ENCODE measurements at regions not wholly inside any gene's neighbourhood (a gene's known extent, or its start where the extent isn't known, plus 50 kb on each side); places are given as distances from the start of the nearest gene placed in this dataset.

- Histone ChIP-seq H3K23ac (ENCODE audit: low read length in 2 of 2) (no peak overlapping the region), H2BK12ac (ENCODE audit: low read length in 2 of 2) (no peak overlapping the region), H3K27me3 (ENCODE audit: control insufficient read depth in 1 of 2, insufficient read depth in 1 of 2, low read length in 2 of 2) (no peaks in the 10 kb centered on the region), H3K18ac (ENCODE audit: low read depth in 1 of 2, low read length in 2 of 2) (no peak overlapping the region), H4K8ac (ENCODE audit: low read length) (no peak overlapping the region), H3K4me1 (ENCODE audit: control insufficient read depth, insufficient read depth, low read depth, low read length) (no peaks in the 10 kb centered on the region), H2BK5ac (ENCODE audit: low read depth, low read length, poor library complexity, severe bottlenecking) (no peak overlapping the region), H3K4ac (ENCODE audit: low read depth in 1 of 2, low read length in 2 of 2) (no peak overlapping the region), H3K4me3 (ENCODE audit: insufficient read depth in 1 of 2, low read depth in 1 of 2, low read length in 2 of 2) (no peak overlapping the region), H3K4me2 (ENCODE audit: low read length, poor library complexity, severe bottlenecking) (no peak overlapping the region), H2BK15ac (ENCODE audit: low read depth, poor library complexity, severe bottlenecking) (no peak overlapping the region), H2BK120ac (ENCODE audit: low read depth, low read length) (no peak overlapping the region), H3K79me1 (replicated peaks; ENCODE audit: low read length, poor library complexity, severe bottlenecking) (no peaks in the 10 kb centered on the region), H3K27ac (ENCODE audit: low read length, poor library complexity, severe bottlenecking) (no peak overlapping the region), H3K9ac (ENCODE audit: low read length) (no peak overlapping the region), H2AFZ (ENCODE audit: low read depth, low read length) (no peak overlapping the region), H3K9me3 (ENCODE audit: control insufficient read depth, low read length) (no peaks in the 10 kb centered on the region), H2AK5ac (ENCODE audit: low read length, severe bottlenecking) (no peak overlapping the region), H4K91ac (ENCODE audit: low read length) (no peak overlapping the region), H3K36me3 (ENCODE audit: control insufficient read depth in 1 of 2, insufficient read depth in 2 of 2, low read depth in 1 of 2, low read length in 2 of 2) (no peaks in the 10 kb centered on the region), H3K14ac (ENCODE audit: low read length in 2 of 2) (no peak overlapping the region)
- WGBS = no CpG with 5 or more reads among the region's 1 CpG
- DNase-seq = no peak
Measured at GRCh38 chr4:33453916-33454315, 2733.7 kb downstream of the PCDH7 start.

DNA sequence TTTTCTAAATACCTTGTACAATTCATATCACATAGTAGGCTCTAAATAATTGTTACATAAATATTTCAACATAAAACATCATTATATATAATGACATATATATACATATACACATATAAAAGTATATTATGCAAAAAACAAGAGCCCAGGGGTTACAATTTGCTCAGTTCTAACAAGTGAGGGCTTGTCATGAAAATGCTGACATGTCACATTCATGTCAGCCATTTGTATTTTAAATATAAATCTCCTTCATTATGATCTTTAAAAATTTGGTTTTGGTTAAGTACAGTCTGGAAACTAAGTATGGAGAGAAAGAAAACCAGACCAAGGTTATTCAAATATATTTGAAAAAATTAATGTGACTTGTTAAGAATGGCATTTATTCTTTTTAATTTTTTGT is 2745.4 kb downstream of the PCDH7 start:
- Histone ChIP-seq H2BK12ac (ENCODE audit: low read length in 2 of 2) (no peak overlapping the region), H2AK5ac (ENCODE audit: low read length, severe bottlenecking) (no peak overlapping the region), H3K27me3 (ENCODE audit: control insufficient read depth in 1 of 2, insufficient read depth in 1 of 2, low read length in 2 of 2) (no peaks in the 10 kb centered on the region), H3K36me3 (ENCODE audit: control insufficient read depth in 1 of 2, insufficient read depth in 2 of 2, low read depth in 1 of 2, low read length in 2 of 2) (no peaks in the 10 kb centered on the region), H3K18ac (ENCODE audit: low read depth in 1 of 2, low read length in 2 of 2) (no peak overlapping the region), H3K9ac (ENCODE audit: low read length) (no peak overlapping the region), H3K79me1 (replicated peaks; ENCODE audit: low read length, poor library complexity, severe bottlenecking) (no peaks in the 10 kb centered on the region), H4K8ac (ENCODE audit: low read length) (no peak overlapping the region), H2BK120ac (ENCODE audit: low read depth, low read length) (no peak overlapping the region), H4K91ac (ENCODE audit: low read length) (no peak overlapping the region), H3K4me2 (ENCODE audit: low read length, poor library complexity, severe bottlenecking) (no peak overlapping the region), H3K14ac (ENCODE audit: low read length in 2 of 2) (no peak overlapping the region), H2BK15ac (ENCODE audit: low read depth, poor library complexity, severe bottlenecking) (no peak overlapping the region), H3K27ac (ENCODE audit: low read length, poor library complexity, severe bottlenecking) (no peak overlapping the region), H3K4me1 (ENCODE audit: control insufficient read depth, insufficient read depth, low read depth, low read length) (no peaks in the 10 kb centered on the region), H3K9me3 (ENCODE audit: control insufficient read depth, low read length) (no peaks in the 10 kb centered on the region), H3K4me3 (ENCODE audit: insufficient read depth in 1 of 2, low read depth in 1 of 2, low read length in 2 of 2) (no peak overlapping the region), H3K23ac (ENCODE audit: low read length in 2 of 2) (no peak overlapping the region), H2AFZ (ENCODE audit: low read depth, low read length) (no peak overlapping the region), H3K4ac (ENCODE audit: low read depth in 1 of 2, low read length in 2 of 2) (no peak overlapping the region), H2BK5ac (ENCODE audit: low read depth, low read length, poor library complexity, severe bottlenecking) (no peak overlapping the region)
- DNase-seq = no peak

- Histone ChIP-seq H2AFZ (ENCODE audit: low read depth, low read length) (no peak overlapping the region), H3K4me3 (ENCODE audit: insufficient read depth in 1 of 2, low read depth in 1 of 2, low read length in 2 of 2) (no peak overlapping the region), H3K4me1 (ENCODE audit: control insufficient read depth, insufficient read depth, low read depth, low read length) (no peaks in the 10 kb centered on the region), H3K14ac (ENCODE audit: low read length in 2 of 2) (no peak overlapping the region), H3K27me3 (ENCODE audit: control insufficient read depth in 1 of 2, insufficient read depth in 1 of 2, low read length in 2 of 2) (no peaks in the 10 kb centered on the region), H3K79me1 (replicated peaks; ENCODE audit: low read length, poor library complexity, severe bottlenecking) (no peaks in the 10 kb centered on the region), H2BK5ac (ENCODE audit: low read depth, low read length, poor library complexity, severe bottlenecking) (no peak overlapping the region), H2AK5ac (ENCODE audit: low read length, severe bottlenecking) (no peak overlapping the region), H2BK12ac (ENCODE audit: low read length in 2 of 2) (no peak overlapping the region), H3K9ac (ENCODE audit: low read length) (no peak overlapping the region), H3K36me3 (ENCODE audit: control insufficient read depth in 1 of 2, insufficient read depth in 2 of 2, low read depth in 1 of 2, low read length in 2 of 2) (peaks cover 0 to 2% of the 10 kb centered on the region in 2 experiments), H3K4ac (ENCODE audit: low read depth in 1 of 2, low read length in 2 of 2) (no peak overlapping the region), H2BK15ac (ENCODE audit: low read depth, poor library complexity, severe bottlenecking) (no peak overlapping the region), H3K4me2 (ENCODE audit: low read length, poor library complexity, severe bottlenecking) (no peak overlapping the region), H4K91ac (ENCODE audit: low read length) (no peak overlapping the region), H4K8ac (ENCODE audit: low read length) (no peak overlapping the region), H2BK120ac (ENCODE audit: low read depth, low read length) (no peak overlapping the region), H3K27ac (ENCODE audit: low read length, poor library complexity, severe bottlenecking) (no peak overlapping the region), H3K9me3 (ENCODE audit: control insufficient read depth, low read length) (no peaks in the 10 kb centered on the region), H3K18ac (ENCODE audit: low read depth in 1 of 2, low read length in 2 of 2) (no peak overlapping the region), H3K23ac (ENCODE audit: low read length in 2 of 2) (no peak overlapping the region)
- WGBS = 90% methylated on average over 10 of the region's 13 CpGs
- DNase-seq = no peak
Measured at GRCh38 chr4:33467291-33467690, 2747.1 kb downstream of the PCDH7 start.

DNA sequence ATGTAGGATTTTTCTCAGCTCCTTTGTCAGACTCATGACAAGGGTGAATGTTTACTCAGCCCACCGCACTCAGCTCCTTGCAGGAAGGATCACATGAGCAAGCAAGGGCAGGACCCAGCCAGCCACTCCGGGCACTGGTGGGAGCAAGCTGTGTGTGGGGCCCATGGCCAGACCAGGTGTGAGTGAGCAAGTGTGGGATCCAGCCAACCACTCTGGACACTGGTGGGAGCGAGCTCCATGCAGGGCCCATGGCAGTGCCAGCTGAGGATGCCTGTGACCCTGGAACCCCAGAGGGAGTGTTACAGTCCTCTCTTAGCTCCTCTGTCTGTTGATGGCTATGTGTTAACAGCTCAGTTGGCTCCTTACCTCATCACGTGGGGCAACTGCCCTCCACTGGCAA is 2750.6 kb downstream of the PCDH7 start:
- Histone ChIP-seq H3K4me1 (ENCODE audit: control insufficient read depth, insufficient read depth, low read depth, low read length) (no peaks in the 10 kb centered on the region), H3K4me2 (ENCODE audit: low read length, poor library complexity, severe bottlenecking) (no peak overlapping the region), H3K9ac (ENCODE audit: low read length) (no peak overlapping the region), H2BK120ac (ENCODE audit: low read depth, low read length) (no peak overlapping the region), H3K4me3 (ENCODE audit: insufficient read depth in 1 of 2, low read depth in 1 of 2, low read length in 2 of 2) (no peak overlapping the region), H3K23ac (ENCODE audit: low read length in 2 of 2) (no peak overlapping the region), H3K27ac (ENCODE audit: low read length, poor library complexity, severe bottlenecking) (no peak overlapping the region), H2BK5ac (ENCODE audit: low read depth, low read length, poor library complexity, severe bottlenecking) (no peak overlapping the region), H2BK12ac (ENCODE audit: low read length in 2 of 2) (no peak overlapping the region), H3K79me1 (replicated peaks; ENCODE audit: low read length, poor library complexity, severe bottlenecking) (no peaks in the 10 kb centered on the region), H2AFZ (ENCODE audit: low read depth, low read length) (no peak overlapping the region), H2BK15ac (ENCODE audit: low read depth, poor library complexity, severe bottlenecking) (no peak overlapping the region), H3K36me3 (ENCODE audit: control insufficient read depth in 1 of 2, insufficient read depth in 2 of 2, low read depth in 1 of 2, low read length in 2 of 2) (peaks cover 0 to 2% of the 10 kb centered on the region in 2 experiments), H3K18ac (ENCODE audit: low read depth in 1 of 2, low read length in 2 of 2) (no peak overlapping the region), H4K91ac (ENCODE audit: low read length) (no peak overlapping the region), H4K8ac (ENCODE audit: low read length) (no peak overlapping the region), H3K27me3 (ENCODE audit: control insufficient read depth in 1 of 2, insufficient read depth in 1 of 2, low read length in 2 of 2) (no peaks in the 10 kb centered on the region), H3K4ac (ENCODE audit: low read depth in 1 of 2, low read length in 2 of 2) (no peak overlapping the region), H3K14ac (ENCODE audit: low read length in 2 of 2) (no peak overlapping the region), H2AK5ac (ENCODE audit: low read length, severe bottlenecking) (no peak overlapping the region), H3K9me3 (ENCODE audit: control insufficient read depth, low read length) (no peaks in the 10 kb centered on the region)
- DNase-seq = no peak
- 86% methylated on average over 4 of the region's 4 CpGs for WGBS
